CD4-positive, alpha-beta T cell treated with Interleukin-6 for 4 hours (primary cell): ENCODE measurements at regions not wholly inside any gene's neighbourhood (a gene's known extent, or its start where the extent isn't known, plus 50 kb on each side); places are given as distances from the start of the nearest gene placed in this dataset.

Source experiments
- DNase-seq: peaks from one replicate; pipeline ENCODE4 v3.0.0-alpha.2; 2020; ENCODE audit warnings: mixed read lengths

DNA sequence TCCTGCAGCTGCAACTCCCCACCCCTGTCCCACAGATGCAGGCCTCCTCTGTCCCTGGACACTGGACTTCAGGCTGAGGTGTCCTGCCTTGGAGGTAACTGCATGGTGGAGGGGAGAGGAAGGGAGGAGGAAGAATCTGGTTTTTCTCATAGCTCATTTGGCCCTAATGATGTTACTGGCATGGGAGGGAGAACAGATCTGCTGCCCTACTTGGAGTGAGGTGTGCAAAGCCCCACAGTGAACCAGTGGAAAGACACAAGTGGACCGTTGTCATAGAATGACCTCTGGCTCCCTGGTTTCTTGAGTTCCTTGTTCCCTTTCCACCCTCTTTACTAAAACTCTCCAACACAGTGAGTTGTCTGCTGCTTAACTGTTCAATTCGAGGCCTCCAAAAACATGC lies 215.9 kb downstream of the BARX2 start:
- no peak for DNase-seq

- no peak for DNase-seq
These were observed 216.5 kb downstream of the BARX2 start for GRCh38 chr11:129592191-129592590.

DNA sequence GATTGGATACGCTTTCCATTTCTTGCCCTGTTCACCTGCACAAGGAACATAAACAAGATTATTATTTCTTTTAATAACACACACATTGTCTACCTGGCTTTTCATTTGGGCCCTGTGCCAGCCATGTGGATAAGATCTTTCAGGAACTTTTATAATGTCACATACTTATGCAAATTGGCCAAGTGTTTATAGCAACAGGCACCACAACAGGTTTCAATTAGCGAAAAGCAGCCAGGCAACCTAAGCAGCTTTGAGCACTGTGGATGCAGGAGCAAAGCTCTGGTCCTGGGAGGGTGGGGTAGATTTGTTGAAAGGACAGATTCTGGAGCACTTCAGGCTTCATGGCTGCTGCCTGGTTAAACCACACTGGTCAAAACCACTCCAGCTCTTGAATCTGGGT lies 217.4 kb downstream of the BARX2 start:
- no peak for DNase-seq

DNA sequence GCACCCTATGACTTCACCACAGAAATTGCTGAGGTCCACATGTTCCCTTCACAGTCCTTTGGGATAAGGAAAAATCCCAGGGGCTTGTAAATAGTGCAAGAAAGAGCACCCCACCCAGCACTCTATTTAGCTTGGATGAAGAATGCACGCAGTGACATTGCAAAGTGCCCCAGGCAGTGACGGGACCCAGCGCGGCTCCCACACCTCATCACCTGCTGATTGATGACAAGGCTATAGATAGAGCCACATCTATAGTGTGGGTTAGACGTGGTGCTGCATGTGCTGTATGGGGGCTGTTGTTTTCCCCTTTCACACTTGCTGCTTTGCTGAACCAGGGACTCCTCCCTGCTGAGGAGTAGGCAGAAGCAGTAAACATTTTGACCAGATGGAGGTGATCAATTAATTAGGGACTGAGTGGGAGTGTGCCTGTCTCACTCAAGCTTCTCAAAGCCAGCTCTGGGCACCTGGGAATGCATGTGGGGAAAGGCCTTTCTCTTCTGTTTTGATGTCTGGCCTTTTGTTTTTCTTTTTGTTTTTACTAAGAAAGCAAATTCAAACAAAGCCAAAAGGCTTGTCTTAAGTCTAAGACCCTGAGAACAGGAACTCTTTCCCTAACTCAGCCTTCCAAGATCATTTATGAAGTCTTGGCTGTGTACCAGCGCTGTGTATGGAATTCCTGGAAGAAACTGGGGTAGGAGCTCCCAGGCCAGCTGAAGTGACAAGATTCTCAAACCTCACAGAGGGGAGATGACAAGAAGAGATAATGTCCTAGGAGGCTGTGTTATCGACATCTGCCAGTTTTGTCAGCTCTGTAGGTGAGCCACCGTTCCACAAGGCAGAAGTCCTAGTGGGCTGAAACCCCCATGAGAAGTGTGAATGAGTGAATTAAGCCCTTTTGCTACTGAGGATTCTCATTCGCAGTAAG lies 219.7 kb downstream of the BARX2 start:
- DNase-seq: no peak

DNA sequence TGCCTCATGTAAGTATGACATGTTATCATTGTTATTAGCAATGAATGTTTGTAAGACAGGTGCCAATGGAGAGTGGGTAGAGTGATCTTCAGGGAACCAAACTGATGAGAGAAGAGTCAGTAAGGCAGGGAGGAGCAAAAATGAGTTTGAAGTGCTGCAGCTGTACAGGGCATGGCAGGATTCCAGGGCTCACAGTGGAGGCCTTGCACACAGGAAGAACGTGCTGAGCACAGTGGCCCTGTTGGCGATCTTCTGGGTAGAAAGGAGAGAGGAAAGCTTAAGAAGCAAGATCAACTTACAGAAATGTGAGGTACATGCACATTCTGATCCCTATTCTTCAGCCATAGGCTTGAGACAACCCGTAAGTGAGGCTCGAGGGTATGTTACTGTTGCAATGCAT lies 219.3 kb upstream of the TMEM45B start:
- DNase-seq: no peak

- no peak for DNase-seq
These were observed 217.3 kb upstream of the TMEM45B start for GRCh38 chr11:129598378-129598777.

- no peak for DNase-seq
These were observed 209.8 kb upstream of the TMEM45B start for GRCh38 chr11:129605815-129606214.

GRCh38 chr11:129608711-129609110 lies 206.9 kb upstream of the TMEM45B start:
- DNase-seq: no peak

DNA sequence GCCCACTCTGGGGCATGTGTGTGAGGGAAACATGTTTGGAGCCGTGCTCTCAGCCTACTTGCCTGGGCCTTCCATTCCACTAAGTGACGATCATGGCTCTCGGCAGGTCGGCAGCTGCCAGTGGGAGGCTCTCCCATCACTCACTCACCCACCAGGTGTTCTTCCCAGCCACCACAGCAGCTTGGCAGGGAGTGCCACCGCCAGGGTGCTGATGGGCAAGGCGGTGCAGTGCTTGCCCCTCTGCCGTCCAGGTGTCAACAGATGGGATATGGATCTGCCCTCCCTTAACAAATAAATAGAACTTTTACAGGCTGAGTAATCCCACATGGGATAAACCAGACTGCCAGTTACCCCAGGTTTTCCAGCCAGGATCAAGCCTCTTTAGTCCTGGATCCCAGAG lies 205.5 kb upstream of the TMEM45B start:
- no peak for DNase-seq

GRCh38 chr11:129610545-129610944 lies 205.1 kb upstream of the TMEM45B start:
- no peak for DNase-seq

DNA sequence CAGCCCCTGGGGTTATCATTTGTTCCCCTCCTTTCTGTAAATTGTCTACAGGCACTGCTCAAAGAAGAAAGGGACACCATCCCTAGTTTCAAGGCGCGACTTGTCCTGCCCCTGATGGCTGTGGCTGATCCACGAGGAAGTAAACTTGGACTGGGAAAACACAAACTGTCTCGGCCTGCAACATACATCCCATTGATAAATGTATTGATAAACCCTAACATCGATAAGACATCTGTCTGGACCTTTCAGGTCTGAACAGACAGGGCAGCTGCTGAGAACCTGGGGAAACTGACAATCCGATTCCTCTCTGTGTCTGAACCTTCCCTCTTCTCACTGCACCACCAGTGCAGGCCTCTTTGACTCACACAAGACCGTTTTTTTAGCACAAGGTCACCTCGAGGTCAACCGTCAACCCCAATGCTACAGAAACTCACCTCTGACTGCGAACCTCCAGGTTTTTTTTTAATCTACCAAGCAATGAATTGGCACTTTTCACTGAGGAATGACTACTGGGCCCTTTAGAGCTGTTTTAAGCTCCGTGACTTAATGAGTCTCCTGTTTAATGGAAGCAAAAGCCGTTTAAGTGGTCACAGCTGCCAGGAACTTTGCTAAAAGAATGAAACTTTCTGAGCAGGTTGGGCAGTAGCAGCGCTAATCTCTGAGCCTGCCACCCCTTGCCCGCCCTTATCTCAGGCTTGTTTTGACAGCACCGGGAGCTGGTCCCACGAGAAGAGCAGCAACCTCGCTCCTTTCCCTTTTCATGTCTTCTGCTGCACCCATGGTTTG lies 203.8 kb upstream of the TMEM45B start:
- no peak for DNase-seq

DNA sequence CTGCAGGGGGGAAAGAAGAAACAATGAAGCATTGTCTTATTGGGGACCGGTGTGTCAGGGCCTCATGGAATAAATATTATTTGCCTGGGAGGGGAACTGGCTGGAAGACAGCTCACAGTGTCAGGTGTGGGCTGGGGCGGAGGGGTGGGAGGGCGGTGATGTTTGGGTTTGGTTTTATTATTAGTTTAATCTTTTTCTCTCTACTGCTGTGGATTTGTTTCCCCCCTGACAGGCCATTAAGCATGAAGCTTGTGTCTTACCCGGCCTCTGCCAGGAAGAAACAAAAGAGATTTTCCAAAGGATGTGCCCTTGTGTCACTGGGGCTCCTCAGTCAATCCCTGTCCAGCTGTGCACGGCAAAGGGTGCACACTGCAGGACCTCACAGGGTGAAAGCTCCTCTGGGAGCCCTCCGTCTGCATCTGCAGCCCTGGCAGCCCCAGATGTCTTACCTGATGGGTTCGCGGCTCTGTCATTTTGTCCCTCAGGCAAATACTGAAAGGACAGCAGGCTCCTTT lies 203.1 kb upstream of the TMEM45B start:
- DNase-seq: no peak

- DNase-seq: no peak
These were observed 202.6 kb upstream of the TMEM45B start for GRCh38 chr11:129613071-129613470.

DNA sequence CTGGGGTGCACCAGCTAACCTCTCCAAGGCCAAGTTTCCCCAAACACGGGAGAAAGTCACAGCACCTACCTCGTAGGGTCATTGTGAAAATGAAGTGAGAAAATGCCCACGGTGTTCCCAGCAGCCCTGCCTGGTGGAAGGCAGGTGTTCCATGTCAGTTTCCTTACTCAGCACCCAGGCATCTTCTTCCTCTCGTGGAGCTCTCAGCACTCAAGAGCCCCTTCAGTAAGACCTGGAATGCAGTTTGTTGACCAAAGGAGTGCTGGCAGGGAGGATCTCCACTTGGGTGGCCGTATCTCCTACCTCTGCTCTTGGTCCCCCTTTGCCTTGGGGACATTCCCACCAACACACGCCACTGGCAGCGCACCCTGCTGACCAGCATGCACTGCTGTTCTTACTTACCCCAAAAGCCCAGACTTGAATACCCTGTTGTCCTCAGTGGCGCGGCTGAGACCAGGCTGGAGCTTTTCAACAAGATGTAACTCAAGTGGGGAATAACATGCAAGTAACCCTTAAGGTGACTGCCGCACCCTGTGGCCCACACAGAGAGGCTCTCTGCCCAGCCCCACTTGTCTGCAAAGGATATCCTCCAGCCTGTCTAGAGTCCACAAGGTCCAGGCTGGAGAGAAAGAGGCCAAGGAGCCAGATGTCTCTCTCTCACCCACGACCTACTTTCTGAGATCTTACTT lies 201.2 kb upstream of the TMEM45B start:
- DNase-seq: no peak

- DNase-seq: no peak
These were observed 197.5 kb upstream of the TMEM45B start for GRCh38 chr11:129618046-129618569.

DNA sequence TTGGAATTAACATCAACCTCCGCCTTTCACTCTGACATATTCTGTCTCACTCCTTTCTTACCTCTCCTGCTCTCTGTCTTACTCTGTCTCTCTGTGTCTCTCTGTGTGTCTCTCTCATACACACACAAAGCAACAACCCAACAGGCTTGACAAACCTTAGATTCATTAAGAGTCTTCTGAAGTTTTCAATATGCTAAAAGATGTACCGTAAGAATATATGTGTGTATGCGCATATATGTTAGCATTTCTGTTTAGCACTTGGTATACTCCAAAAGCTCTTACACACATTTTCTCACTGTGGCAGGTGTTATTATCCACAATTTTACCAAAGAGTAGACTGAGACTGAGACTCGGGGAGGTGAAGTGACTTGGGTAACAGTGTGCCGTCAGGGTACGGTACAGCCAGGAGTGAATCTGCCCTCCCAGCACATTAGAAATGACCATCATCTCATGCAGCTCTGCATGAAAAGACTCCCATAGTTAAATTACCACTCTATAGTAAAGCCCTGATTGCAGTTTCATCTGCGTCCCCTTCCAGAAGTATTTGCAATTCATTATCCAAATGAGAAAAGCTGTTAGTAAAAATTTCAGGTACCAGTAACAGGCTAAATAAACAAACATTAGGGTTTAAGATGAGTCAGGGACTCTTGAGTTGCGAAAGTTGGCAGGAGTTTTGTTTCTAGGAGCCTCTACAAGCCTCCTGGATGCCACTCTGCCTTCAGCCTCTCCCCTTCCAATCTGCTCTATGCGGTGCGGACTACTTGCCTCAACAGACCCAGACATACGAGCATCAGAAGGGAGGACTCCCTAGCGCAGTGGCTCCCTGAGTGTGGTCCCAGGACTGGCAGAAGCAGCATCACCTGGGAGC lies 195.2 kb upstream of the TMEM45B start:
- no peak for DNase-seq

- no peak for DNase-seq
These were observed 189.7 kb upstream of the TMEM45B start for GRCh38 chr11:129625930-129626329.

DNA sequence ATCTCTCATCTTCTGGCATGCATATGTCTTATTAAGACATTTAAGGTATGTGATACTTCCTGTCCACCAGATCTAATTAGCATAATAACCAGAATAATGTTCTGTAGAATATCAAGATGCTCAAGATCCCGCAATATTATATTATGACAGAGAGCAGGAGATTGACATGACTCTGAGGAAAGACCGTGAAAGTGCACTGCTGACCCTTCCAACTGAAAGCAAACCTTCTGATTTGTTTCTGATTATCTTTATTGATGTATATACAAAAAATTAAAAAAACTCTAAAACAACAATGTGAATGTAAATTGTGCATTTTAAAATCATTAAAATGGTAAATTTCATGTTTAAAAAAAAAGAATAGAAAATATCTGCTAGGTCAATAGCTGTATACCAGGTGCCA lies 184.4 kb upstream of the TMEM45B start:
- no peak for DNase-seq

DNA sequence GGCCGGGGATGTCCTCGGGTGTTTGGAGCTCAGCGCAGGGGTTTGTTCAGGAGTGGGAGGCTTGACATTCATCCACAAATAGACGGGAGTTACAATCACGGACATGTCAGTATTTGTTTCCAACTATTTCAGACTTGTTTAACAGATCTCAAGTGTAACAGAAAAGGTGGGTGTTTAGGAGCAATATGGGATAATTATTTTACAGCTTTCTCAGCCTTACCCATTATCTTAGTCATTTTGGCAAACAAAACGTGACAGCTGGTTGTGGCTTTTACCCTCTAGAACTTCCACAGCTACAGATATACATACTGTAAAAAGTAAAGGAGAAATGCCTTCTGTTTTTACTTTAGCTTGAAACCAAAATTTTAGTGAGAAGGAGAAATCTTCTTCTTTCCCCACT lies 178.7 kb upstream of the TMEM45B start:
- DNase-seq: no peak

- DNase-seq: no peak
These were observed 178.2 kb upstream of the TMEM45B start for GRCh38 chr11:129637473-129637872.

DNA sequence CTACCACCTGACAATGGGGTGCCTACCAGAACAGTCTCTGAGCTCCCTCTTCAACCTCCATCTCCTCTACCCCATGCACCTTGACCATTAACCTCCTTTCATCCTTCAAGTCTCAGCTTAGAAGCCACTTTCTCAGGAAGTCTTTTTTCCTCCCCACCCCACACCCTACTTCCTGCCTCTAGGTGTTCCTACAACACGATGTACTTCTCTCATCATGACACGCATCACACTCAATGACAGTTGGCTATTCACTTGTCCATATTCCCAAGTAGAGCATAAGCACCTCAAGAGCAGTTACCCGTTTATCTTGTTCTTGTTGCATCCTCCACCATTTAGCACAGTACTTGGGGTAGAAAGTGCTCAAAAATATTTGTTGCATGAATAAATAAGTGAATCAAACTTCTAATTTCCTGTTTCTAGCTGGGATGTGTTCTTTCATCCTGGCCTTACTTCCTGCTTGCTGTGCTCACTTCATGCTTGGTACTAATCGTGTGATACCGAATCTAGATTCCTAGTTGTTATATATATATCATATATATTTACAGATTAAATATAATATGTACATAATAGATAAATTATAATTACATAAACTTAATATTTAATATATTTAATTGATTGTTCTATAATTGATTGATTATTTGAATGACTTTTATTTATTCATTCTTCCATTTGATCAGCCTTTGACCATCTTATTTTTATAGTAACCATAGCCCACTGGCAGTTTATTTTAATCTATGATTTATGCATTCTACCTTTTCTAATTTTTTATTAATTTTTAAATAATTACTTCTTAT lies 177.5 kb upstream of the TMEM45B start:
- no peak for DNase-seq
